ENCODE measurements at regions not wholly inside any gene's neighbourhood (a gene's known extent, or its start where the extent isn't known, plus 50 kb on each side); places are given as distances from the start of the nearest gene placed in this dataset.

DNA sequence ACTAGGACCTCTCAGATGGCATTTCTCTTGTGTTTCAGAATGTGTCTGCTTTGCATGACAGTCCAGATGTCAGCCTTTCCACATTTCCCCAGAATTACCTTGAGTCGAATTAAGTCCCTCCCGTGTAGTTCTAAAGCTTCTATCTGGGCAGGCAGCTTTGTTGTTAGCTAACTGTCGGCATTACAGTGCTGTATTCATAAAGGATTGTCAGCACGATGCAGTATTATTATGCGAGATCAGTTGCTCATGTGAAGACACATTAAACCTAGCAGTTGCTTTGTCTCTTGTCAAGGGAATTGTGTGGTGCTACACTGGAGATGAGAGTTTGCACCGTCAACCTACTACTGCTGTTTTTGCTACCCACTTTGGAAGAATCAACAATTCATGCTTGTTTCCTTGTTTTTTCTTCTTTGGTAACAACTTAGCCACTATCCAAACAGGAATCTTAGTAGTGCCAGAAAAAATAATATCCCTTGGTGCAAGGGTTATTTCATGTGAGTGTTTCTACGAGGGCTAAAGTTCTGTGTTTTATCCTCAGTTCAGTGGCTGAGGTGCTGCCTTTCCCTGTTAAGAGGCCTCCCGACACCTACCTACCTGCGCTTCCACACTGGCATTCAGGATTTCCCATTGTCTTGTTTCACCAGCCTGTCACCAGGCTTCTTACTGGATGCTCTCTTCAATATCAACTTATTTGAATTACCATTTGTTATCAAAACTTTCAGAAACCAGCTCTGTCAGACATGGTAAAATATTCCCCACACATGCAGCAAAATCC is 297.9 kb upstream of the G2E3 start:
- H3K27ac Mint-ChIP-seq, result no peak overlapping the region
- H3K4me3 Mint-ChIP-seq, result no peak overlapping the region
- peaks cover 7% of the 10 kb centered on the region for H3K27me3 Mint-ChIP-seq
- no peak for TF ChIP-seq CTCF (conservative IDR thresholded peaks at IDR 0.05)
- DNase-seq (ENCODE audit: extremely low spot score, unreplicated experiment), result no peak
- no peaks in the 10 kb centered on the region for H3K4me1 Mint-ChIP-seq (ENCODE audit: unreplicated experiment)
- peaks cover 7% of the 10 kb centered on the region for H3K9me3 Mint-ChIP-seq
- H3K36me3 Mint-ChIP-seq, result no peaks in the 10 kb centered on the region

- Mint-ChIP-seq H3K4me3 (no peak overlapping the region), H3K4me1 (ENCODE audit: unreplicated experiment) (no peaks in the 10 kb centered on the region), H3K27me3 (peaks cover 15% of the 10 kb centered on the region), H3K9me3 (no peaks in the 10 kb centered on the region), H3K27ac (no peak overlapping the region), H3K36me3 (no peaks in the 10 kb centered on the region)
- no peak for TF ChIP-seq CTCF (conservative IDR thresholded peaks at IDR 0.05)
- DNase-seq (ENCODE audit: extremely low spot score, unreplicated experiment), result no peak
Measured at GRCh38 chr14:30264161-30264560, 294.8 kb upstream of the G2E3 start.

GRCh38 chr14:30266290-30266689 is 292.7 kb upstream of the G2E3 start:
- Mint-ChIP-seq H3K4me3 (no peak overlapping the region), H3K36me3 (no peaks in the 10 kb centered on the region), H3K27ac (no peak overlapping the region), H3K4me1 (ENCODE audit: unreplicated experiment) (peaks cover 5% of the 10 kb centered on the region), H3K27me3 (peaks cover 21% of the 10 kb centered on the region), H3K9me3 (no peaks in the 10 kb centered on the region)
- DNase-seq (ENCODE audit: extremely low spot score, unreplicated experiment), result no peak
- peak; percentile 17 for TF ChIP-seq CTCF (conservative IDR thresholded peaks at IDR 0.05)

GRCh38 chr14:30267141-30267540 is 291.8 kb upstream of the G2E3 start:
- Mint-ChIP-seq H3K4me3 (no peak overlapping the region), H3K27me3 (peaks cover 21% of the 10 kb centered on the region)
- no peak for TF ChIP-seq CTCF (conservative IDR thresholded peaks at IDR 0.05)

GRCh38 chr14:30270200-30271161 is 288.5 kb upstream of the G2E3 start:
- peak; percentile 82 for DNase-seq (ENCODE audit: extremely low spot score, unreplicated experiment)
- peaks cover 17% of the 10 kb centered on the region for H3K4me1 Mint-ChIP-seq (ENCODE audit: unreplicated experiment)
- H3K27ac Mint-ChIP-seq, result no peak overlapping the region
- peak; percentile 94 for TF ChIP-seq CTCF (conservative IDR thresholded peaks at IDR 0.05)
- no peaks in the 10 kb centered on the region for H3K9me3 Mint-ChIP-seq
- H3K27me3 Mint-ChIP-seq, result peaks cover 26% of the 10 kb centered on the region
- H3K36me3 Mint-ChIP-seq, result no peaks in the 10 kb centered on the region
- H3K4me3 Mint-ChIP-seq, result peak overlapping the region; percentile 84

More at GRCh38 chr14:30267141-30267540, 291.8 kb upstream of the G2E3 start:
- H3K9me3 Mint-ChIP-seq, result no peaks in the 10 kb centered on the region
- no peak overlapping the region for H3K27ac Mint-ChIP-seq
- peaks cover 5% of the 10 kb centered on the region for H3K4me1 Mint-ChIP-seq (ENCODE audit: unreplicated experiment)
- H3K36me3 Mint-ChIP-seq, result no peaks in the 10 kb centered on the region
- no peak for DNase-seq (ENCODE audit: extremely low spot score, unreplicated experiment)

Measured in type B pancreatic cell (in vitro differentiated cells).